ENCODE measurements at regions not wholly inside any gene's neighbourhood (a gene's known extent, or its start where the extent isn't known, plus 50 kb on each side); places are given as distances from the start of the nearest gene placed in this dataset.

DNA sequence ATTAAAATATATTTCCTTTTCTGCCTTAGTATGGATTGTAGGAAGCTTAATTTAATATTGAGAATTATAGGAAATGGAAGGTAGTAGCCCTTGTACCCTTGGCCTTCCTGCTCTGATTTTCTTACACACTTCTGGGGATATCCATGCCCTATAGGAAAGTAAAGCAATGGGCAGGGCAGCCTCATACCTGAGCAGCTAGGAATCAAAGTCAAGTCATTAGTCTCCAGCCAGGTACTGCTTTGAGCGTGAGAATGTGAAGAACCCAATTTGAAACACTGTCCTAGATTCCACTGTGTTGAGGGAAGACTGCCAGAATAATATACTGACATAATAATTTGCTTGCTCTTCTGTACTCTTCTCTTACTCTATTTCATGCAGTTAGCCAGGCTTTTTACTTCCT lies 51.0 kb upstream of the L3MBTL3 start:
- H3K4me1 ChIP-seq (ENCODE audit: control extremely low read depth in 1 of 4, control insufficient read depth in 4 of 4, insufficient read depth in 4 of 4, low read length in 3 of 4): no peaks in the 10 kb centered on the region
- no peak overlapping the region for H3K4me3 ChIP-seq (ENCODE audit: control insufficient read depth in 1 of 7, extremely low read depth in 1 of 7, insufficient read depth in 4 of 7, low read depth in 2 of 7, low read length in 6 of 7)
- H3K36me3 ChIP-seq (ENCODE audit: control insufficient read depth in 4 of 4, insufficient read depth in 4 of 4, low read length in 3 of 4): no peaks in the 10 kb centered on the region
- ChIA-PET POLR2A (no interaction called here), CTCF (interaction anchor here (0.8 kb wide), 1 partner anchor 15 kb away, joined by 3 read pairs; no protein-coding TSS in a partner anchor)
- peaks cover 0 to 3% (median 0%) of the 10 kb centered on the region in 5 experiments for H3K9me3 ChIP-seq (ENCODE audit: control extremely low read depth in 1 of 5, control insufficient read depth in 4 of 5, insufficient read depth in 2 of 5, low read depth in 1 of 5, low read length in 4 of 5)
- WGBS (ENCODE audit: insufficient coverage): 100% methylated on average over 1 of the region's 1 CpG
- H3K27me3 ChIP-seq (replicated peaks in 2 of 5; ENCODE audit: control insufficient read depth in 4 of 5, insufficient read depth in 5 of 5, low read length in 4 of 5): no peaks in the 10 kb centered on the region
- DNase-seq: no peak
- no peak overlapping the region for H3K27ac ChIP-seq (ENCODE audit: insufficient read depth in 1 of 2, low read depth in 1 of 2, low read length in 2 of 2, poor library complexity in 1 of 2, severe bottlenecking in 2 of 2)

DNA sequence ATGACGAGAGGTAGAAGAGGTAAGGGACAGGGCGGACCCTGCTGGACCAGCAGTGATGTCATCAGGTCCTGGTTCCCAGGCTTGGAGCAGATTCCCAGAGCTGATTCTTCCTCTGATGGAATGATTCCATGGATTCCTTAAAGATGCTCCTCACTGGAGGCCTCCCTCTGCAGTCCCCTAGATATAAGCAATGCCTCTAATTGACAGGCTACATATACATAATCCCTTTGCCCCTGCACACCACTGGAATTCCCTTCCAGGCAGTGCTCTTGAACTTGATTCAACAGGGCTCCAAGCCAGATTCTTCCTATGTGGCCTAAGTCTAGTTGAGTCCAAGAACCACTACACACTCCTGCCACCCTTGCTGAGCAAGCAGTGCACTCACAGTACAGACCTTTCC lies 52.3 kb upstream of the L3MBTL3 start:
- no peaks in the 10 kb centered on the region for H3K36me3 ChIP-seq (ENCODE audit: control insufficient read depth in 4 of 4, insufficient read depth in 4 of 4, low read length in 3 of 4)
- DNase-seq: no peak
- 100% methylated on average over 1 of the region's 2 CpGs for WGBS (ENCODE audit: insufficient coverage)
- peaks cover 0 to 3% (median 0%) of the 10 kb centered on the region in 5 experiments for H3K9me3 ChIP-seq (ENCODE audit: control extremely low read depth in 1 of 5, control insufficient read depth in 4 of 5, insufficient read depth in 2 of 5, low read depth in 1 of 5, low read length in 4 of 5)
- CTCF ChIA-PET: no interaction called here
- H3K27ac ChIP-seq (ENCODE audit: insufficient read depth in 1 of 2, low read depth in 1 of 2, low read length in 2 of 2, poor library complexity in 1 of 2, severe bottlenecking in 2 of 2): no peak overlapping the region
- H3K4me1 ChIP-seq (ENCODE audit: control extremely low read depth in 1 of 4, control insufficient read depth in 4 of 4, insufficient read depth in 4 of 4, low read length in 3 of 4): no peaks in the 10 kb centered on the region
- POLR2A ChIA-PET: no interaction called here
- no peak overlapping the region for H3K4me3 ChIP-seq (ENCODE audit: control insufficient read depth in 1 of 7, extremely low read depth in 1 of 7, insufficient read depth in 4 of 7, low read depth in 2 of 7, low read length in 6 of 7)
- no peaks in the 10 kb centered on the region for H3K27me3 ChIP-seq (replicated peaks in 2 of 5; ENCODE audit: control insufficient read depth in 4 of 5, insufficient read depth in 5 of 5, low read length in 4 of 5)

DNA sequence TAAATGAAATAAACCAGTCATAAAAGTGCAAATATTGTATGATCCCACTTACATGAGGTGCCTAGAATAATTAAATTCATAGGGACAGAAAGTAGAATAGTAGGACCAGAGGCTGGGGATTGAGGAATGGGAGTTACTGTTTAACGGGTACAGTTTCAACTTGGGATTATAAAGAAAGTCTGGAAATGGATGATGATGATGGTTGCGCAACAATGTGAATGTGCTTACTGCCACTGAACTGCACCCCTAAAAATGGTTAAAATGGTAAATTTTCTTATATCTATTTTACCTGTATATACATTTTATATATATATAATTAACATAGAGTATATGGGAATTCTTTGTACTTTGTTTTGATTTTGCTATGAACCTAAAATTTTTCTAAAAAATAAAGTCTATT lies 53.3 kb upstream of the L3MBTL3 start:
- Histone ChIP-seq H3K27me3 (replicated peaks in 2 of 5; ENCODE audit: control insufficient read depth in 4 of 5, insufficient read depth in 5 of 5, low read length in 4 of 5) (no peaks in the 10 kb centered on the region), H3K36me3 (ENCODE audit: control insufficient read depth in 4 of 4, insufficient read depth in 4 of 4, low read length in 3 of 4) (no peaks in the 10 kb centered on the region), H3K4me1 (ENCODE audit: control extremely low read depth in 1 of 4, control insufficient read depth in 4 of 4, insufficient read depth in 4 of 4, low read length in 3 of 4) (no peaks in the 10 kb centered on the region), H3K9me3 (ENCODE audit: control extremely low read depth in 1 of 5, control insufficient read depth in 4 of 5, insufficient read depth in 2 of 5, low read depth in 1 of 5, low read length in 4 of 5) (peaks cover 0 to 3% (median 0%) of the 10 kb centered on the region in 5 experiments), H3K4me3 (ENCODE audit: control insufficient read depth in 1 of 7, extremely low read depth in 1 of 7, insufficient read depth in 4 of 7, low read depth in 2 of 7, low read length in 6 of 7) (no peak overlapping the region), H3K27ac (ENCODE audit: insufficient read depth in 1 of 2, low read depth in 1 of 2, low read length in 2 of 2, poor library complexity in 1 of 2, severe bottlenecking in 2 of 2) (no peak overlapping the region)
- ChIA-PET CTCF (no interaction called here), POLR2A (no interaction called here)
- no peak for DNase-seq
- WGBS (ENCODE audit: insufficient coverage): no CpG with 5 or more reads among the region's 2 CpGs

DNA sequence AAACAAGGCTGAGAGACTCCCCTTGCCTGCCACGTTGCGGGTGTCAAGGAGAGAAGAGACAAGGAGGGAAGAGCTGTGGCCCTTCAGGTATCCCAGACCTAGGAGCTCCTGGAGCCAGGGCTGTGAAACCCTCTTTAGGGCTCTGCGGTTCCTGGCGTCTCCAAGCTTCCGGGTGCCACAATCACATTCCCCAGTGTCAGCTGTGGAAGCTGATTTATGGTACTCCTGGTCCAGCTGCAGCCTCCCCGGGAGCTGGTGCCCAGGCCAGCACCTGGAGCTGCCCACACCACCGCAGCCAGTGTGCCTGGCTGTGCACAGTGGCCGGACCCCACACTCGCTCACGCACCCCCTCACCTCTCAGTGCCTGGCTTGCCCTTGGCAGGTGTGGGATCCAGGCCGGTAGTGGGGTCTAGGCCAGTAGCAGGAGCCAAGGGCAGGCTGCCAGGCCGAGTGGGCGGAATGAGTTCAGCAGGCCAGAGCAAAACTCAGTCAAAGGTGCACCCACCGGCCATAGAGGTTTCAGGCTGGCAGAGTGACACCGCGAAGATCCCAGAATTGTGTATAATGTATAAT lies 58.9 kb upstream of the L3MBTL3 start:
- no peaks in the 10 kb centered on the region for H3K27me3 ChIP-seq (replicated peaks in 2 of 5; ENCODE audit: control insufficient read depth in 4 of 5, insufficient read depth in 5 of 5, low read length in 4 of 5)
- DNase-seq: no peak
- no peak overlapping the region for H3K27ac ChIP-seq (ENCODE audit: insufficient read depth in 1 of 2, low read depth in 1 of 2, low read length in 2 of 2, poor library complexity in 1 of 2, severe bottlenecking in 2 of 2)
- 98% methylated on average over 11 of the region's 16 CpGs for WGBS (ENCODE audit: insufficient coverage)
- H3K9me3 ChIP-seq (ENCODE audit: control extremely low read depth in 1 of 5, control insufficient read depth in 4 of 5, insufficient read depth in 2 of 5, low read depth in 1 of 5, low read length in 4 of 5): peaks cover 0 to 3% (median 0%) of the 10 kb centered on the region in 5 experiments
- H3K4me1 ChIP-seq (ENCODE audit: control extremely low read depth in 1 of 4, control insufficient read depth in 4 of 4, insufficient read depth in 4 of 4, low read length in 3 of 4): no peaks in the 10 kb centered on the region
- no peak overlapping the region for H3K4me3 ChIP-seq (ENCODE audit: control insufficient read depth in 1 of 7, extremely low read depth in 1 of 7, insufficient read depth in 4 of 7, low read depth in 2 of 7, low read length in 6 of 7)
- CTCF ChIA-PET: interaction anchor here (1.0 kb wide), 1 partner anchor 70 kb away, joined by 3 read pairs; no protein-coding TSS in a partner anchor
- POLR2A ChIA-PET: no interaction called here
- no peaks in the 10 kb centered on the region for H3K36me3 ChIP-seq (ENCODE audit: control insufficient read depth in 4 of 4, insufficient read depth in 4 of 4, low read length in 3 of 4)

DNA sequence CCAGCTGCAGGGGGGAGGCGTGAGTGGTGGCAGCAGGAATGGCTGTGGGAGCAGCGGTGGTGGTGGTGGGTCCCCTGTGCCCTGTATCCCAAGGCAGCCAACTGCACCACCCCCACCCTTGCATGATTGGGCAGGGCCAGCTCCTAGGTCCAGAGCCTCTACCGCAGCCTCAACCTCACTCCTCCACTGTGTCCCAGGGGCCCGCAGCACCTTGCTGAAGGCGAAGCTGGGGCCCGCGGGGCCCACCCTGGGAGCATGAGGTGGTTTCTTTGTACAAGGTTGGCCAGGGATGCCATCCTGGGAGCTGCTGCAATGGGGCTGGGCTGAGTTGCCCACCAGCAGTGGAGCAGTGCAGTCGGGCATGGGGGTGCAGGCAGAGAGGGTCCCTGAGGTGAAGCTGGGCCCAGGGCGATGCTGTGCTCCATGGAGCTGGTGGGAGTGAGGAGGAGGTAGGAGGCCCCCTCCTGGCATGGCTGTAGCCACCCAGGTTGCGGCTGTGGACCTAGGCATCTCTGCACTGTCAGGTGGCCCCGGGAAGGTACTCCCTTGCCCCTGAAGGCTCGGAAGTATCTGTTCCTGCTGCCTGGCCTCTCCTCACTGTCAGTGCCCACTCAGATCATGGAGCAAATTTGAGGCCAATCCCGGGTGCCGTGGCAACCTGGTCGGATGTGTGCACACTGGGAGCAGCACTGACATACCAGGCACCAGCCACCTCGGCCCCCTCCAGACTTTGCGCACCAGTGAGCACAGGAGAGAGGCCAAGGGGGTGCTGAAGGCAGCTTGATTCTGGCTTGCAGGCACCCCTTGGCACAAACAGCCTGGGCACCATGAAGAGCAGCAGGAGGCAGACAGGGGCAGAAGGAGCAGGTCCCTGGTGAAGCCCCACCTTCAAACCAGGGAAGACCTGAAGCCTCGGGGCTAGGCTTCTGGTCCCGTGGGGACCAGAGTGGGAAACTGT lies 60.2 kb upstream of the L3MBTL3 start:
- CTCF ChIA-PET: interaction anchor here (1.0 kb wide), 1 partner anchor 69 kb away, joined by 3 read pairs; no protein-coding TSS in a partner anchor

DNA sequence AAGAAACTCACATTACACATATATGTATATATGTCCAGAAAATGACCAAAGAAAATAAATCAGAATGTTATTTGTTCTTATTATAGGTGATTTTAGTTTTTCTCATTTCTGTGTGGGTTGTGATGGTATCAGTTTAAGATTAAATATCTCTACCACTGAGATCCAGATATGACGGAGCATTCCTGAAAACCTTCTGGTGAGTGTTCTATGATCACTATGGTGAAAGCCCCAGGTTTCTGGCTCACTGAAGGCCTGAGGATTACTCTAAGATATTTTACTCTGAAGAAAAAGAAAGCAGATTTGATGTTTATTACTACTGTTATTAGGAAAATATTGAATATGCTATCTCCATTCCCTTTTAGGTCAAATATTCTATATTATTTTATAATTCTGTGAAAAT lies 62.8 kb upstream of the L3MBTL3 start:
- ChIA-PET POLR2A (no interaction called here), CTCF (no interaction called here)
- H3K27me3 ChIP-seq (replicated peaks in 2 of 5; ENCODE audit: control insufficient read depth in 4 of 5, insufficient read depth in 5 of 5, low read length in 4 of 5): peaks cover 0 to 2% (median 0%) of the 10 kb centered on the region in 5 experiments
- H3K27ac ChIP-seq (ENCODE audit: insufficient read depth in 1 of 2, low read depth in 1 of 2, low read length in 2 of 2, poor library complexity in 1 of 2, severe bottlenecking in 2 of 2): no peak overlapping the region
- H3K4me1 ChIP-seq (ENCODE audit: control extremely low read depth in 1 of 4, control insufficient read depth in 4 of 4, insufficient read depth in 4 of 4, low read length in 3 of 4): no peaks in the 10 kb centered on the region
- H3K9me3 ChIP-seq (ENCODE audit: control extremely low read depth in 1 of 5, control insufficient read depth in 4 of 5, insufficient read depth in 2 of 5, low read depth in 1 of 5, low read length in 4 of 5): no peaks in the 10 kb centered on the region
- no peaks in the 10 kb centered on the region for H3K36me3 ChIP-seq (ENCODE audit: control insufficient read depth in 4 of 4, insufficient read depth in 4 of 4, low read length in 3 of 4)
- no peak overlapping the region for H3K4me3 ChIP-seq (ENCODE audit: control insufficient read depth in 1 of 7, extremely low read depth in 1 of 7, insufficient read depth in 4 of 7, low read depth in 2 of 7, low read length in 6 of 7)
- no peak for DNase-seq
- WGBS (ENCODE audit: insufficient coverage): no CpG with 5 or more reads among the region's 1 CpG

More for the DNA sequence above, 60.2 kb upstream of the L3MBTL3 start:
- DNase-seq: no peak
- 97% methylated on average over 11 of the region's 19 CpGs for WGBS (ENCODE audit: insufficient coverage)
- Histone ChIP-seq H3K9me3 (ENCODE audit: control extremely low read depth in 1 of 5, control insufficient read depth in 4 of 5, insufficient read depth in 2 of 5, low read depth in 1 of 5, low read length in 4 of 5) (no peaks in the 10 kb centered on the region), H3K36me3 (ENCODE audit: control insufficient read depth in 4 of 4, insufficient read depth in 4 of 4, low read length in 3 of 4) (no peaks in the 10 kb centered on the region), H3K27me3 (replicated peaks in 2 of 5; ENCODE audit: control insufficient read depth in 4 of 5, insufficient read depth in 5 of 5, low read length in 4 of 5) (no peaks in the 10 kb centered on the region), H3K4me1 (ENCODE audit: control extremely low read depth in 1 of 4, control insufficient read depth in 4 of 4, insufficient read depth in 4 of 4, low read length in 3 of 4) (no peaks in the 10 kb centered on the region), H3K27ac (ENCODE audit: insufficient read depth in 1 of 2, low read depth in 1 of 2, low read length in 2 of 2, poor library complexity in 1 of 2, severe bottlenecking in 2 of 2) (no peak overlapping the region), H3K4me3 (ENCODE audit: control insufficient read depth in 1 of 7, extremely low read depth in 1 of 7, insufficient read depth in 4 of 7, low read depth in 2 of 7, low read length in 6 of 7) (no peak overlapping the region)
- POLR2A ChIA-PET: no interaction called here

DNA sequence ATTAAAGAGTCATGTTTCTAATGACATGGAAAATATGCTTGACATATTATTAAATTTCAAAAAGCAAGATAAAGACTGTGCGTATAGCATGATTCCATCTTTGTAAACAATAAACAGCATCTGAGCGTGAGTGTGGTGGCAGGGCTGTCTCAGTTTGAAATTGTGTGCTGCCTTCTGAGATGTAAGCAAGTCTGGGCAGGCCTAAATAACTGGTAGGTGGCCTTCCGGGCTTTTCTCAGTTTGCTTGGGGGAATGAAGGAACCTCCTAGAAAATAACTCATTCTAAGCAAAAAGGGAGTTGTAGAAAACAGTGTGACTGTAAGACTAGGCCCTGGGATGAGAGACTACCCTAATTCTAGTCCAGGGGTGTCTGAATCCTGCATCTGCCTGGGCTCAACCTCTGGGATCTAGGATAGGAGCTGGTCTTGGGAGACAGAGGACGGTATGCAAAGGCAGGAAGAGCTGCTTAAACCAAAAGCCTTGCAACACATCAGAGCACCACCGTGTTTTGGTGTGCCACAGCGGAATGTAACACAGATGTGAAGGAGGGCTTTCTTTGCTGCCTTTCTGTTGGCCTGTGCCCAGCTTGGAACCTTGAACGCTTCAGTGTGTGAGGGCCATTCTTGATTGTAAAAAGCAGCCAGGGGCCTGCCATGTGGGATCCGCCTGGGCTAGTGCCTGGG lies 63.5 kb upstream of the L3MBTL3 start:
- H3K36me3 ChIP-seq (ENCODE audit: control insufficient read depth in 4 of 4, insufficient read depth in 4 of 4, low read length in 3 of 4): no peaks in the 10 kb centered on the region
- no peaks in the 10 kb centered on the region for H3K9me3 ChIP-seq (ENCODE audit: control extremely low read depth in 1 of 5, control insufficient read depth in 4 of 5, insufficient read depth in 2 of 5, low read depth in 1 of 5, low read length in 4 of 5)
- peaks cover 0 to 2% (median 0%) of the 10 kb centered on the region in 5 experiments for H3K27me3 ChIP-seq (replicated peaks in 2 of 5; ENCODE audit: control insufficient read depth in 4 of 5, insufficient read depth in 5 of 5, low read length in 4 of 5)
- 98% methylated on average over 6 of the region's 8 CpGs for WGBS (ENCODE audit: insufficient coverage)
- no peak overlapping the region for H3K4me3 ChIP-seq (ENCODE audit: control insufficient read depth in 1 of 7, extremely low read depth in 1 of 7, insufficient read depth in 4 of 7, low read depth in 2 of 7, low read length in 6 of 7)
- DNase-seq: no peak
- CTCF ChIA-PET: no interaction called here
- no peaks in the 10 kb centered on the region for H3K4me1 ChIP-seq (ENCODE audit: control extremely low read depth in 1 of 4, control insufficient read depth in 4 of 4, insufficient read depth in 4 of 4, low read length in 3 of 4)
- no peak overlapping the region for H3K27ac ChIP-seq (ENCODE audit: insufficient read depth in 1 of 2, low read depth in 1 of 2, low read length in 2 of 2, poor library complexity in 1 of 2, severe bottlenecking in 2 of 2)
- POLR2A ChIA-PET: no interaction called here
